ENCODE measurements at regions not wholly inside any gene's neighbourhood (a gene's known extent, or its start where the extent isn't known, plus 50 kb on each side); places are given as distances from the start of the nearest gene placed in this dataset.

DNA sequence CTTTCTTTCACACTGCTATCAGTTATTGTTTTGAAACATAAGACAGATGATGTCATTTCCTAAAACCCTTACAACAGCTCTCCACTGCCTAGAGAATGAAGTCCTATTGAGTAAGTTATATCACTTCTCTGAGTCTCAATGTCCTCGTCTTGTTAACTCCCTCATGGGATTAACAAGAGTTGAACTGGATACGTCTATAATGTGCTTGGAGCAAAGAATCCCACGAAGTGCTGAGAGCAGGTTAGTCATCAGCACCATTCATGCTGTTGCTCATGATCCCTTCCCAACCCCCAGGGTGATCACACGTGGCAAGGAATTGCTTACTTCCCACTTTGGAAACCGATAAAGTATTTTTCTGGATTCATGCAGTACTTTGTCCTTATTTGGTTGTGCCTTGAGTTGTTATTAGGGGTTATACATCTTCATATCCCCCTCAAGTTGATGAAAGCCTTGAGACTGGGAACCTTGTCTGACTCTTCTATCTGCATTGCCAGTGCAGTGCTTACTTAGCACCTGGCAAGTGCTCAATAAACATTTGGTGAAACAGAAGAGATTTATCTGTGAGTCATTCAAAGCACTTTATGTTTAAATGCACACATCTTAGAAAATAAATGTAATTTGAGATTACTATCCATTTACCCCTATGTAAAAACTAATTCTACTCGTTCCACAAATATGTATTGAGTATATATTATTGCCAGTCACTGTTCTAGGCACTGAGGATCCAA is 487.5 kb downstream of the EPM2A start:
- H3K36me3 ChIP-seq (ENCODE audit: insufficient read depth, low read depth, low read length) = no peaks in the 10 kb centered on the region

DNA sequence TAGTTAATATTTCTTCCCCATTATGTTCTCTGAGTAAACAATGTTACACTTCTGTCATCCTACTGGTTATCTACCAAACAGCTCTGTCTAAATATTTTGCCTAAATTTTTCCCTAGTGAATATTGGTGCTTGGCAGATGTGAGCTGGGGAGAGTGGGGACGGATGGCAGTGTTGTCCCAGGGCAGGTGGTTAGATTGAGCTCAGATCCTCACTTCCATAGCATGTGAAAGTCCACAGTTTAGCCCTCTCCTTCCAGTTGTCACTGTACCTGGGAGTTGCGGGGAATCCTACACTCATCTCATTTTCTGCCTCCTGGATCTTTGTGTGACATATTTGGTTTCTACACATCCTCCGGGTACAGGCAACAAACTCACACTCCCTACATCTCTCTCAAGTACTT is 484.9 kb downstream of the EPM2A start:
- H3K4me1 ChIP-seq (ENCODE audit: insufficient read depth, low read length) = peaks cover 8% of the 10 kb centered on the region
- no peaks in the 10 kb centered on the region for H3K9me3 ChIP-seq (ENCODE audit: insufficient read depth, low read depth, low read length)
- H3K27ac ChIP-seq (ENCODE audit: low read length) = no peak overlapping the region
- no peaks in the 10 kb centered on the region for H3K36me3 ChIP-seq (ENCODE audit: insufficient read depth, low read depth, low read length)
- H3K27me3 ChIP-seq (ENCODE audit: insufficient read depth, low read length) = no peaks in the 10 kb centered on the region
- no peak overlapping the region for H3K4me3 ChIP-seq (ENCODE audit: low read length)
- no peak overlapping the region for H3K9ac ChIP-seq (ENCODE audit: low read depth, low read length)

More for the DNA sequence above, 487.5 kb downstream of the EPM2A start:
- Histone ChIP-seq H3K27me3 (ENCODE audit: insufficient read depth, low read length) (no peaks in the 10 kb centered on the region), H3K27ac (ENCODE audit: low read length) (no peak overlapping the region), H3K9me3 (ENCODE audit: insufficient read depth, low read depth, low read length) (no peaks in the 10 kb centered on the region), H3K4me3 (ENCODE audit: low read length) (no peak overlapping the region), H3K4me1 (ENCODE audit: insufficient read depth, low read length) (peaks cover 6% of the 10 kb centered on the region; the same call in 1 of the 2 replicates), H3K9ac (ENCODE audit: low read depth, low read length) (no peak overlapping the region)

DNA sequence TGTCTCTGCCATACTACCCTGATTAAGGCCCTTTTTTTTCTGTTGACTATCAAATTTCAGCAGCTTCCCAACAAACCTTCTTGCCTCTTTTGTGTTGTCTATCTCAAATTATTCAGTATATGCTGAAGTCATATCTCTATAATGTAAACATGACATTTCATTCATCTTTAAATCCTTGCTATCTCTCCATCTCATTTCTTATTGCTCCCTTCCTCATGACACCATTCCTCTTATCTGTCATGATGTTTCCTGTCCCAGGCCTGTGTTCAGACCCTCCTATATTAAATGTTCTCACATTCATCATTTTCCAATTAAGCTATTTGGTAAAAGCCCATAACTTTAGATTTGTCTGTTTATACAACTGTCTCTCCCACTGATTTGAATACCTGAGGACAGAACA is 482.6 kb downstream of the EPM2A start:
- no peaks in the 10 kb centered on the region for H3K27me3 ChIP-seq (ENCODE audit: insufficient read depth, low read length)
- H3K4me1 ChIP-seq (ENCODE audit: insufficient read depth, low read length) = peaks cover 6% of the 10 kb centered on the region; the same call in 1 of the 2 replicates
- H3K4me3 ChIP-seq (ENCODE audit: low read length) = no peak overlapping the region
- H3K9ac ChIP-seq (ENCODE audit: low read depth, low read length) = no peak overlapping the region
- no peaks in the 10 kb centered on the region for H3K36me3 ChIP-seq (ENCODE audit: insufficient read depth, low read depth, low read length)
- H3K27ac ChIP-seq (ENCODE audit: low read length) = no peak overlapping the region
- H3K9me3 ChIP-seq (ENCODE audit: insufficient read depth, low read depth, low read length) = no peaks in the 10 kb centered on the region

DNA sequence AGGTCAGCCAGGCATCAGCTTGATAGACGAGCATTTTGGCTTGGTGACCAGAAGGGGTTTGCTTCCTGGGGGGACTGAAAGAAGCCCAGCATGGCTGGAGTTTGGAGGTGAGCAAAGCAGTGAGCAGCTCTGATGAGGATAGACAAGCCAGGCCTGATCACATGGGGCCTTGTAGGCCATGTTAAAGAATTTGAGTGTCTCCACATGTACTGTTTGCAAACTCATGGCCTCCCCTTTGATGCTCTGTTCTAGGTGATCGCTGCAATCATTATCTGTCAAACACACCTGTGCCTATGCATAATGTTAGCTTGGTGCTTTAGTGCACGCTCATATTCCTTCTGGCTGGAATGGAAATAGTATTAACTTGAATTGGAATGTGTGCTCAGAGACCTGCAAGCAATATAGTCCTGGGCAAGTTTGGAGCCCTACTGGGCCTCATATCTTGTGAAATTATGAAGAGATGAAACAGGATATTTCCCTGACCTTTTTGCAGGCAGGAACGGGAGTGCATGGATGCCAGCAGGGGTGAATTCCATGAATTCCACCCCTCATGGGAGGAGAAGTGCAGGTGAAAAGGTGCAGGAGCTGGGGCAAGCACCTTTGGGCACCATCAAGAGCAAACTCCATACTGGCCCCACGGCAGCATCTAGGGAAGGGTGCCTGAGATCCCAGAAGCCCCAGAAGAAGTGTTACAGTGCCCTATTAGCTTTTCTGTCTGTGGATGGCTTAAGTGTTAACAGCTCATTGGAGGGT is 480.5 kb downstream of the EPM2A start:
- Histone ChIP-seq H3K27ac (ENCODE audit: low read length) (no peak overlapping the region), H3K27me3 (ENCODE audit: insufficient read depth, low read length) (no peaks in the 10 kb centered on the region), H3K9me3 (ENCODE audit: insufficient read depth, low read depth, low read length) (no peaks in the 10 kb centered on the region), H3K9ac (ENCODE audit: low read depth, low read length) (no peak overlapping the region), H3K4me1 (ENCODE audit: insufficient read depth, low read length) (peaks cover 6% of the 10 kb centered on the region; the same call in 1 of the 2 replicates), H3K36me3 (ENCODE audit: insufficient read depth, low read depth, low read length) (no peaks in the 10 kb centered on the region), H3K4me3 (ENCODE audit: low read length) (no peak overlapping the region)

DNA sequence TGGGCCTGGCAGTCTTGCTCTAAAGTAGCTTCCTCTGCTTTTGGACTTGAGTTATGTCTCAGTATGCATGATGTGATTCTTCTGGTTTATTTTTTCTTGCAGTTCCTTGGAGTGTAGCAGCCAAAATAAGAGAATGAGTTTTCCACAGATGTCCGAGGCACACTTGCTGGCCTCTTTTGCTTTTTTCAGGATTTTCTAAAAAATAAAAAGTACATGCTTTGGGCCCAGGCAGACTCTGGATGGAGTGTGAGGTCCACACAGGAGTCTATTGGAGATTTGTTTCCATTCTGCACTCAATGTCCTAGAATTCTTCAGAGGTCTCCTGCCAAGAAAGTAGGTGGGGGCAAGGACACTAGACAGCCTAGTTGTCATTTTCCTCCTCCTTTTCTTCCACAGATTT is 477.6 kb downstream of the EPM2A start:
- Histone ChIP-seq H3K4me1 (ENCODE audit: insufficient read depth, low read length) (peaks cover 6% of the 10 kb centered on the region; the same call in 1 of the 2 replicates), H3K4me3 (ENCODE audit: low read length) (no peak overlapping the region), H3K9me3 (ENCODE audit: insufficient read depth, low read depth, low read length) (no peaks in the 10 kb centered on the region), H3K36me3 (ENCODE audit: insufficient read depth, low read depth, low read length) (no peaks in the 10 kb centered on the region), H3K9ac (ENCODE audit: low read depth, low read length) (no peak overlapping the region), H3K27me3 (ENCODE audit: insufficient read depth, low read length) (no peaks in the 10 kb centered on the region), H3K27ac (ENCODE audit: low read length) (no peak overlapping the region)

DNA sequence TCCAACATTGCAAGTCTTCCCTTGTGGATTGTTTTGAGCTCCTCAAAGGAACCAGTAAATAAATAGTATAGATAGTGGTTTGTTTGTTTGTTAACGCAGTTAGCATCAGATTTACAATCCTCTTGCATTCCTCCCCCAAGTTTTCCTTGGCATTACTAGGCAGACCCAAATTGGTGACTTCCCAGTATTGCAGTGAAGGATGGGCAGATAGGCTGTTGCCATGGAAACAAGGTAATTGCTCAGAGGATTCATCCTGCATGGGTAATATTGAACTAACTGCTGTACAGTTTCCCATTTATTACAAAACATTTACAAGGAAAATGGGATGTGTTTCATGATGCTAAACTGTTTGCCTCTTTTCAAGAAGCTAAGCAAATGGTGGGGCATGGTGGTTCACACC is 477.2 kb downstream of the EPM2A start:
- Histone ChIP-seq H3K4me1 (ENCODE audit: insufficient read depth, low read length) (peaks cover 6% of the 10 kb centered on the region; the same call in 1 of the 2 replicates), H3K27me3 (ENCODE audit: insufficient read depth, low read length) (no peaks in the 10 kb centered on the region), H3K4me3 (ENCODE audit: low read length) (no peak overlapping the region), H3K9me3 (ENCODE audit: insufficient read depth, low read depth, low read length) (no peaks in the 10 kb centered on the region), H3K27ac (ENCODE audit: low read length) (no peak overlapping the region), H3K36me3 (ENCODE audit: insufficient read depth, low read depth, low read length) (no peaks in the 10 kb centered on the region), H3K9ac (ENCODE audit: low read depth, low read length) (no peak overlapping the region)

DNA sequence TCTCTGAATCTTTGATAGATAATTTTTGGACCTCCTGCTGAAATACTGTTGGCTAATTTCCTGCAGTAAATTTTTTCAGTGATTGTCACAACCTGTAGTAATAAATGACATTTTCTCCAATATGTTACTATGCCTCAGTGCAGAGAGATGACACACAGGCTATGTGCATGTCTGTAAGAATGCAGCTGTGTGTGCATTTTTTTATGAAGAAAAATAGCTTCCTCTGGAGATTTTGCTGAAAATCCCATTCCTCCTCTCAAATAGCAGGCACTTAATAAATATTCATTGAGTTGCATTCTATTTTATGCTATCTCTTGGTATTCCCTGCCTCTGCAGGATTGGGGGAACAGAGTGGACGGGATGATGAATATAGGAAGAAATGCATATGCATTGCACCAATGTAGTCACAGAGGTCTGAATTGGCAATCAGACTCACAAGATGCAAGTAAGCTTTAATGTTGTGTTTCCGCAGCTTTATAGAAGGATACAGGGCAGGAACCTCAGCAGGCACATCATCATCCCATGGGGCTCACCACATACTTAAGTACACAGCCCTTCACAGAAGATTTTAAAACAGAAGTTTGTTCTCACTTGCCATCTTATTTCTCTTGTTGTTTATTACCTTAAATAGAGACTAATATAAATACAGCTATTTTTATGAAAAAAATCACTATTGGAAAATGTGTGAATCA is 474.7 kb downstream of the EPM2A start:
- Histone ChIP-seq H3K27me3 (ENCODE audit: insufficient read depth, low read length) (no peaks in the 10 kb centered on the region), H3K9me3 (ENCODE audit: insufficient read depth, low read depth, low read length) (no peaks in the 10 kb centered on the region), H3K9ac (ENCODE audit: low read depth, low read length) (no peak overlapping the region), H3K36me3 (ENCODE audit: insufficient read depth, low read depth, low read length) (no peaks in the 10 kb centered on the region), H3K27ac (ENCODE audit: low read length) (no peak overlapping the region), H3K4me3 (ENCODE audit: low read length) (no peak overlapping the region), H3K4me1 (ENCODE audit: insufficient read depth, low read length) (no peaks in the 10 kb centered on the region)

DNA sequence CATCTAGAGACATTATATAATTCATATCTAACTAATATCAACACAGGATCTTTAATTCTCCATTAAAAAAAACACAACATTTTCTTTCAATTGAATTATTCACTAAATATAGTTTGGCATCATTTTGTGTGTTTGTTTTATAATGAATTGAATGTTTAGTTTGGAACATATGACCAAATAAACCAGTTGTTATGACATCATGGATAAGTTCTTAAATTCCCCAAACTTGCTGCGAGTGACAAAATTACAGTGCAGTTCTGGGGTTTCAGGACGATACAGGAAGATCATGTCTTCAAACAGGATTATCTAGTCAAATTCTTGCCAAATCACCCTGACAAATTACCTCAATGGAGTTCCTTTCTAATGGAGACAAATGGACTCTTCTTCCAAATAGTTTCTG is 473.6 kb downstream of the EPM2A start:
- H3K27me3 ChIP-seq (ENCODE audit: insufficient read depth, low read length) = no peaks in the 10 kb centered on the region
- H3K36me3 ChIP-seq (ENCODE audit: insufficient read depth, low read depth, low read length) = no peaks in the 10 kb centered on the region
- no peak overlapping the region for H3K27ac ChIP-seq (ENCODE audit: low read length)
- H3K4me3 ChIP-seq (ENCODE audit: low read length) = no peak overlapping the region
- no peaks in the 10 kb centered on the region for H3K9me3 ChIP-seq (ENCODE audit: insufficient read depth, low read depth, low read length)
- no peak overlapping the region for H3K9ac ChIP-seq (ENCODE audit: low read depth, low read length)
- no peaks in the 10 kb centered on the region for H3K4me1 ChIP-seq (ENCODE audit: insufficient read depth, low read length)

DNA sequence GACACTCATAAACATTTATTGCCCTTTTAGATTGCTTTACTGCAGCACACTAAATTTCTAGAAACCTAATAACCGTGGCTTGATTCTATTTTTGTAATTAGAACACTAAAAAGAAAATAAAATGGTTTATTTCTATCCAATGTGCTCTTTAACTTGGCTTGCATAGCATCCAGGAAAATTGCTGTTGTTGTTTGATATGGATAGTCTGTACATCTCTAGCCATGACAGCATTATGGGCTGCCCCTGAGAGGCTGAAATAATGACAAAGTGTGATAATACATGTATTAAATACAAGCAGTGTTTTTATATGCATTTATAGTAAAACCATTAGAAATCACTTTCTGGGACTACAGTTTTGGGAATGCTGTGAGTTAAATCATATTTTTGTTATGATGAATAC is 472.5 kb downstream of the EPM2A start:
- Histone ChIP-seq H3K27me3 (ENCODE audit: insufficient read depth, low read length) (no peaks in the 10 kb centered on the region), H3K27ac (ENCODE audit: low read length) (no peak overlapping the region), H3K9ac (ENCODE audit: low read depth, low read length) (no peak overlapping the region), H3K4me1 (ENCODE audit: insufficient read depth, low read length) (no peaks in the 10 kb centered on the region), H3K4me3 (ENCODE audit: low read length) (no peak overlapping the region), H3K36me3 (ENCODE audit: insufficient read depth, low read depth, low read length) (no peaks in the 10 kb centered on the region), H3K9me3 (ENCODE audit: insufficient read depth, low read depth, low read length) (no peaks in the 10 kb centered on the region)

DNA sequence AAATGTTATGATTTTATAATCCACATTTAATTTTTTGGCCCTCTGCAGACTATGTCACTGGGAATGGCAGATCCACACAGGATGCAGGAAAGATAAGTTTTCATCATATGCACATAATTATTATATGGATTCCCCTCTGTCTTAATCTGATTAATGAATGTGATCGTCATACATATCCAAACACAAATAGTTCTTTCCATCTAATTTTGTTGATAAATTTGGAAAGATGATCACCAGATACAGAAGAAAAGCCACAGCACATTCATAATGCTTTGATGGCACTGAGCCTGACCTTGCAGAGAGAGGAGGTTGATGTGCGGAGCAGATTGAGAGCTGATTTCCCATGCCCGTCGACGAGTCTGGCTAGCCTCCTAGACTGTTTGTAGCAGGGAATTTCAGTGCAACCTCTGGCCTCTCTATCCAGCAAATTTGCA is 471.5 kb downstream of the EPM2A start:
- Histone ChIP-seq H3K9ac (ENCODE audit: low read depth, low read length) (no peak overlapping the region), H3K27me3 (ENCODE audit: insufficient read depth, low read length) (no peaks in the 10 kb centered on the region), H3K4me3 (ENCODE audit: low read length) (no peak overlapping the region), H3K9me3 (ENCODE audit: insufficient read depth, low read depth, low read length) (no peaks in the 10 kb centered on the region), H3K36me3 (ENCODE audit: insufficient read depth, low read depth, low read length) (no peaks in the 10 kb centered on the region), H3K27ac (ENCODE audit: low read length) (no peak overlapping the region), H3K4me1 (ENCODE audit: insufficient read depth, low read length) (no peaks in the 10 kb centered on the region)

DNA sequence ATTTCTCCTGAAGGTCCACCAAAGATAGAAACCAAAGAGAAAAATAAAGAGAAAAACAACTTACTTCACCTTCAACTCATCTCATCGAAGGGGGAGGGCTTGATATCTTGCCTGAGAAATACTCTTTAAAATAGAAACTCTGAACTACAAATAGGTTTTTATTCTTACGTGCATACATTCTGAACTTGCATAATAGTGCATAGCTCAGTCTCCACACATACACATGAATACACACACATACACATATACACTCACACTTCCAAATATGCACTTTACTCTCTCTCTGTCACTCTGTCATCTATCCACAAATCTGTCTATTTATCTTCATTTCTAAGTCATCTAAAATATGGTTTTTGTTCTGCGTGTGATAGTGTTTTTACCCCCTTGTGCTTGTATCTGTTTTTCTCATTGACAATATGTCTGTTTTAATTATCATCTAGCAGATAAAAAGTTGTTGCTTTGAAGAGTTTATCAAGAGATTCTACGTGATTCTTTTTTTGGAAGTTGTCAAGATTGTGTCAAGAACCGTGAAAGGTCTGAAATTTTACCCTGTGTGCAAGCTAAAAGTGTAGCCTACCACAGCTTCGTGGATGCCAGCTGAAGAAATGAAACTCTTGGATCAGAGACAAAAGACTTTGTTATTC is 468.8 kb downstream of the EPM2A start:
- Histone ChIP-seq H3K27me3 (ENCODE audit: insufficient read depth, low read length) (no peaks in the 10 kb centered on the region), H3K4me3 (ENCODE audit: low read length) (no peak overlapping the region)

More for the DNA sequence above, 468.8 kb downstream of the EPM2A start:
- H3K27ac ChIP-seq (ENCODE audit: low read length) = no peak overlapping the region
- H3K9ac ChIP-seq (ENCODE audit: low read depth, low read length) = no peak overlapping the region
- H3K4me1 ChIP-seq (ENCODE audit: insufficient read depth, low read length) = no peaks in the 10 kb centered on the region
- H3K36me3 ChIP-seq (ENCODE audit: insufficient read depth, low read depth, low read length) = no peaks in the 10 kb centered on the region
- no peaks in the 10 kb centered on the region for H3K9me3 ChIP-seq (ENCODE audit: insufficient read depth, low read depth, low read length)

All from iPS-20b (cell line).